HG03025 (cell line): ENCODE measurements at regions not wholly inside any gene's neighbourhood (a gene's known extent, or its start where the extent isn't known, plus 50 kb on each side); places are given as distances from the start of the nearest gene placed in this dataset.
A peak's percentile ranks its signal among the peaks of the same experiment; 100 is the strongest.

Source experiments
- ATAC-seq: cut with Tn5 transposase; IDR thresholded peaks from one replicate; pipeline ENCODE4 v1.9.1; 2021; ENCODE audit warnings: mild to moderate bottlenecking, moderate library complexity; ENCODE audit not compliant: unreplicated experiment, low FRiP score

DNA sequence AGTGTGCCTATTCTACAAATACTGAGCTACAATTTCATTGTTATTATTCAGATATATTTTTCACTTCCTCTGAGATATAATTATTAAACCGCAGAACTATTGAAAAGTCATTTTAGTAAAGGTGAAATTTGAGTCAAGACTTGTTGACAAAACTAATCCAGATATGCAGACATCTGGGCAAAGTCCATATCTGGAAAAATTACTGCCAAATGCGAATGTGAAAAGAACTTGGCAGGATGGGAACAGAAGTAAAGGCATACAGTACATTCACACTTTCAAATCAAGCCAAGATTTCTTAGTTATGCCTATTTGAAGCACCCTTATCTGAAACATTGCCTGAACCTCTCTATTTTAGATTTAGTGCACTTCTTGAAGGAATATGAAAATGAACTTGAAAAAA lies 923.6 kb downstream of the CCDC85A start:
- ATAC-seq = no peak

DNA sequence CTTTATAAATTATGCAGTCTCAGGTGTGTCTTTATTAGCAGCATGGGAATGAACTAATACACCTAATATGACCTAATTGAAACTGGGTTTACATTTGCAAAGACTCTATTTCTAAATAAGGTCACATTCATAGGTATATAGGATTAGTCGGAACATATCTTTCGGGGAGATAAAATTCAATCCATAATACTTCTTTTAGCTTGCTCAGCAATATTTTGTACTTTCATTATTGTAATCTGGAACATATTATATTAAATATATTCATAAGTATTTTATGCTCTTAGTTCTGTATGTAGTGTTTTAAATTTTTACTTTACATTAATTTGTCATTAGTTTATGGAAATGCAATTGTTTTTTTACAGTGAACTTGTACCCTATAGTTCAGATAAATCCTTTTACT lies 927.7 kb downstream of the CCDC85A start:
- ATAC-seq = no peak

DNA sequence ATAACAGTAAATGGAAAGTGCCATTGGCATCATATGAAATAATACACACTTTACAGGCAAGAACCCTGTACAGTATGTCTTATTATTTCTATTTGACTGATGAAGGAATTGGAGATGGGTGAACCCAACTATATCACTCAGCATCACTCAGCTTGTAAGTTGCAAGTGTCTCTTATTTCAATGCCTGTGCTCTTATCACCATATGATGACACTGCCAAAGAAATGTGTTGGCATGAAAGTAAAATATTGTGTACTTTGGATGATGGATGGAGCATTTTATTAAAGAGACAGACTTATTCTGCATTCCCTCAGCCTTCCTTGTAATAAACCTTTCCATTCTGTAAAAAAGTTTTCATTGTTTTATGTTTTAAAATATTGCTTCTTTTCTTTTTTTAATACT lies 927.5 kb upstream of the VRK2 start:
- no peak for ATAC-seq

DNA sequence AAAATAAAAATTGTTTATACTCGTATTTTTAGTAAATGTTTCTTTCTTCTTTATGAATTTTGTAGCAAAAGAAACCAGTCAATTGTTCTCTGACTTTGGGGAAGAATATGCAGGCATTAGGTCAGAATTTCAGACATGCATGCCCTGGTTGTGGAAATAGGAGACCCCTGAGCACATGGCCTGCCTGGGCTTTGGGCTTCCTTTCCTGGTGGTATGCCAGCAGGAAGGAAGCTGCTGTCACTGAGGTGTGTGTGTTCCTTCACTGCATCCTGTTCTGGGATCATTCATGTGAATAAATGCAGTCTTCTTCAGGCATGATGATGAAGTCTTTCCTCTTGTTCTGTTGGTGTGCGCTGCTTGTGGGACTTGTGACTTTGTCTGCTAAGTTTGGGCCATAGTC lies 920.2 kb upstream of the VRK2 start:
- no peak for ATAC-seq

DNA sequence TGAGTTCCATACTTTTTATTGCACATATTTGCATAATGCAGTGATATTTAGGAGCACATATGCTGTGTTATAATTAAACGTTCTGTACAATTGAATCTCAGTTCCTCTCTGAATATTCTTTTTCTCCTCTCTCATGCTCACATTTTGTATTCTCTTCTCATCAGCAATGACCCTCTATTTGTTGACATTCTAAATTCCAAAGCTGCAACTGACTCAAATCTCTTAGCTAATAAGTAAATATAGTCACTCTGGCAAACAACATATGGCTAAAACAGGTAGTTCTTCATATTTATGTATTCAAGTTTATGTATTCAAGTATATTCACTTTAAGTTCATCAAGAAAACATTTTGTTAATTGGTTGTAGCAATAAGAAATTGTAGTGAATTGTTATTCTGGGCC lies 907.4 kb upstream of the VRK2 start:
- ATAC-seq = no peak

DNA sequence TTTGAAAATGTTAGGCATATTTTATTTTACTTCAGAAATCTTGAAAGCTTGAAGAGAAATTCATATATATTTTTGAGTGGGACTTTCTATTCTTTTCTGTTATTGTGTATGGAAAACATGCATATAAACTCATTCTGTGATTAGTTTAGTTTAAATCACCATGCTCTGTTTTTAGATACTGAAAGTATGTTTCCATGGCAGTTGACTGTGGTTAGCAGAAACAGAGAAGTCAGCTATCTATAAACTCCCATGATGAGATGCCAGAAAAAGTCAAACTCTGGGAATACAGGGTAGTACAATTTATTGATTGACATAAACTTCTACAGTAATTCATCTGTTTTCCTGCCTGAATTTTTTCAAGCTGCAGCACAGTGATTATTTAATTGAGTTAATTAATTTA lies 905.3 kb upstream of the VRK2 start:
- peak; percentile 65 for ATAC-seq

DNA sequence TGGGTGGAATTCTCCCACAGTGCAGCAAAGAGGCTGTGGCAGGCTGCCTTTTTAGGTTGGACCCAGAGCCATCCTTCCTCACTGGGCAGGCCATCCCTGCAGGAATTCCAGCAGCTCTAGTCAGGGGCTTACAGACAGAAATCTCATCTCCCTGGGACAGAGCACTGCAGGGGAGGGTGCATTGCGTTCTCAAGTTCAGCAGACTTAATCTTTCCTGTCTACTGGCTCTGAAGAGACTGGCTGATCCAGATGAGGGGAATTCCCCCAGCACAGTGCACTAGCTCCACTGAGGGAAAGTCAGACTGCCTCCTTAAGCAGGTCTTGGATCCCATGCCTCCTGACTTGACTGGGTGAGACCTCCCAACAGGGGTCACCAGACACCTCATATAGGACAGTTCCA lies 899.7 kb upstream of the VRK2 start:
- peak; percentile 33 for ATAC-seq

DNA sequence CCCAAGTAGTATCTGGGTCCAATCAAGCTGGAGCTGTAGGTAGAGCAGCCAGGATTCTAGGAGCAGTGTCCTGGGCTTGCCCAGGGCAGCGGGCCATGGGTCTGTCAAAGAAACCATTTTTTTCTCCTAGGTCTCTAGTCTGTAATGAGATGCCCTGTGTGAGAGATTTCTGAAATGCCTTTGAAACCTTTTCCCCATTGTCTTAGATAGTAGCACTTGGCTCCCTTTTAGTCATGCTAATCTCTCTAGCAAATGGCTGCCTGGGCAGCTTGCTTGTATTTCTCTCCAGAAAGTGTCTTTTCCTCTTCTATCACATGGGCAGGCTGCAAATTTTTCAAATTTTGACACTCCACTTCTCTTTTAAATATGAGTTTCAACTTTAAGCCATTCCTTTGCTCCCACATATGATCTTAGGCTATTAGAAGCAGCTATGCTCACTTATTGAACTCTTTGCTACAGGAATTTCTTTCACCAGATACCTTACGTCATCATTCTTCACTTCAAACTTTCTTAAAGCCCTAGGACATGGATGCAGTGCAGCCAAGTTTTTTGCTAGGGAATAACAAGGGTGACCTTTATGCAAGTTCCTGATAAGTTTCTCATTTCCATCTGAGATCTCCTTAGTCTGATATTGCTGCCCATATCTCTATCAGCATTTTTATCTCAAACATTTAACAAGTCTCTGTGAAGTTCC lies 890.2 kb upstream of the VRK2 start:
- no peak for ATAC-seq

DNA sequence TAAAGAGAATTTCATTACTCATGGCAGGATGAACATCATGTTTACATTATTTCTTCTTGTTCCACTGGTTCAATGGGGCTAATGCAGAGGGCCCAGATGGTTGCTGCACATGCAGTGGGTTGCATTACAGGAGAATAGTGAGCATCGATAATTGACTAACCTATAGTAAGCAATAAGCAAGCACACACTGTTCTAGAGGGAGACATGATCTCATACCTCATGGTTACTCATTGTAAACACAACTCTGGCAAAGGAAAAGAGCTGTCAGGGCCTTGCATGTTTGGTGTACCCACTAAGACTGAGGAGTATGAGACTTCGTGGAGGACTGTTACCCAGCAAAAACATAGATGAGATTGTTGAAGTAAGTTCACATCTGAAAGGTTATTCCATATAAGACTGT lies 885.6 kb upstream of the VRK2 start:
- no peak for ATAC-seq

DNA sequence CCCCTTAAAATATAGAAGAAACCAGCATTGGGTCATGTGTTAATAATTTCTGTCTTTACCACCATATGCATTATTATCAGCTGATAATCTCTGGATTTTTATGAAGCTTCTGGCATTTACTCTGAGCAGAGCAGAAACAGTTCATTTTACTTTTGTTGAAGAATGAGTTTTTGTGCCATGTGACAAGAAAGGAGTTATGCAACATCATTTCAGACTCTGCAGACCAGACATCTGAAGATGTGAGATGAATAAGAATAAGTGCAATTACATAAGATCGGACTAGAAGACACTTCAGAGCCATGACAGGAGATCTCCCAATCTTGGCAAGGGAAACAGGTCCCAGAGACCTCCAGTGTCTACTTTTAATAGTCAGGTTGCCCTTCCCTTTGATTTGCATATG lies 869.4 kb upstream of the VRK2 start:
- no peak for ATAC-seq

DNA sequence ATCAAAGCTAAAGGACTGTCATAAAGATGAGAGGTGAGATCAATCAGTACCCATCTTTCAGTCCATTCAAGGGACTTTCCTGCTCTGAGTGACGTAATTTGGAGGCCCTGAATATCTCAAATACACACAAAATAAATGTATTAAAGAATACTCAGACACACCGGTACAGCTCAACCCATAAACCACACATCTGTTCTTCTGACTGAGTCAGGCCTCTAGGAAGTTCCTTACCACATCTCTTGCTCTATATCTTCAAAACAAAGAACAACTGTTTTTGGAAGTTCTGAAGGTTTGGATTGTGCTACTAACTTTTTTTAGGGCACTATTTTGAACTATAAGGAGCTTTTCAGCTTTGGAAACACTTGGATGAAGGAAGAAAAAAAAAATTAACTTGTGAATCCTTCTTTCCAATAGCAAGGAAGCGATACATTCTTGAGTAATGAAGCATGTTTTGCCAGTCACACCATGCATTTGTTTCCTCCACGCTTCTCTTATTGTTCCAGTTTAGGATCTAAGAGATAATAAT lies 866.5 kb upstream of the VRK2 start:
- no peak for ATAC-seq

DNA sequence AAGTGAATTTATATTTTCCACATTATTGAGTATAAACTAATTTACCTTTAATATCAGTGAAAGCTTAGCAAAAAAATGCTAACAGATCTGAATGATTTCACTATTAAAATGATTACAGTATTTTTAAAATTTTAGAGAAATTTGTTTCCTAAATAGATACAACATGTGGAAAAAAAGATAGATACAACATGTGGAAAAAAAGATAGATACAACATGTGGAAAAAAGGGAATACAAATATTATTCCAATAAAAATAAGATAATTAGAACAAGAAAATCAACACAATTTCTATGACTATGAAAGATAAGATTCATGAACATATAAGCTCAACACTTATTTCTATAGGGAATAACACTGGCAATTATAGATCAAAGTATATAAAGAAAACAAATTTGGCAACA lies 865.9 kb upstream of the VRK2 start:
- ATAC-seq = no peak

DNA sequence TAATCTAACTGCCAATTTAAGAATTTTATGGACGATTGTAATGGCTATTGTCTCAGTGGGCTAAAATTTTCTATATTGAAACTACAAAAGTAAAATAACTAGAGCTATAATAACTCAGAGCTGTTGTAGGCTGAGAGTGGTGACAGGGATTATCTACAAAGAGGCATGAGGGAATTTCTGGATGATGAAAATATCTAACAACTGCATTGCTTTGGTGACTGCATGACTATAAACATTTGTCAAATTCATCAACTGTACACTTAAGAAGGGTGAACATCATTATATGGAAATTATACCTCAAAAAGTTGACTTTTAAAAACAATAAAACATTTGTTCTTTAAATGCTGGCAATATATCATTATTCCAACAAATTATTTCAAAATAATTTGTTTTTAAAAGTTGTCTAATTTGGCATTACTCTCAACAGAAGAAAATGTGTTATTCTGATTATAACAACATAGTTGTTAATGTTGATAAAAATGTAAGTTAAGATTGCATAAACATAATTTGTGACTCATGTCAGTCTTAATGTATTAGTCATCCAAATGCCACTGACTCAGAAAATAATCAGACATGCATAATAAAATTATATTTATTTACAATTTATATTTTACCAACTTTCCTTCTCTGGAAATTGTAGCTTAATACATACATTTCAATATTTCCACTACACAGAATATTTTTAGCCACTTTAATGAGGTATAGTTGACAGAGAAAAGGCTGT lies 865.1 kb upstream of the VRK2 start:
- no peak for ATAC-seq

DNA sequence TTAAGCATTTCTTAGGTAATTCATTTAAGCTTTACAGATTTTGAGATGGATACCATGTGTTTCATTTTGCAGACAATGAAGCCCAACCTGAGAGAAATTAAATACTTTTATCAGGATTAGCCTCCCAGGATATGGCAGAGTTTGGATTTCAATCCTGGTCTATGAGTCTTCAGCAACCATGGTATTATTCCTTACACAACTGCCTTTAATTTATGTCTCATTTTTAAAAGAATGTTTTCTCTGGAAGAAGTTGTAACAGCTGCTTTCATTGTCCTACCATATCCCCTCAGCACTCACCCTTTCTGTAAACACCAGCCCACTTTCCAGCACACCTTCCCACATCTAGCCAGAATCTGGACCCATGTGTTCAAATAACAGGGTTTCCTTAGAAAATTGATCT lies 863.7 kb upstream of the VRK2 start:
- no peak for ATAC-seq

DNA sequence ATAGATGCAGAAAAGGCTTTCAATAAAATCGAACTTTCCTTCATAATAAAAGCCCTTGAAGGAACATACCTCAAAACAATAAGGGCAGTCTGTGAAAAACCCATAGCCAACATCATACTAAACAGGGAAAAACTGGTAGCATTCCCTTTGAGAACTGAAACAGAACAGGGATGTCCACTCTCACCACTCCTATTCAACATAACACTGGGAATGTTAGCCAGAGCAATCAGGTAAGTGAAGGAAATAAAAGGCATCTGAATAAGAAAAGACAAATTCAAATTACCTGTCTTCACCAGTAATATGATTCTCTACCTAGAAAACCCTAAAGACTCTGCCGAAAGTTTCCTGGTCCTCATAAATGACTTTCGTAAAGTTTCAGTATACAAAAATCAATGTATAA lies 861.0 kb upstream of the VRK2 start:
- no peak for ATAC-seq

DNA sequence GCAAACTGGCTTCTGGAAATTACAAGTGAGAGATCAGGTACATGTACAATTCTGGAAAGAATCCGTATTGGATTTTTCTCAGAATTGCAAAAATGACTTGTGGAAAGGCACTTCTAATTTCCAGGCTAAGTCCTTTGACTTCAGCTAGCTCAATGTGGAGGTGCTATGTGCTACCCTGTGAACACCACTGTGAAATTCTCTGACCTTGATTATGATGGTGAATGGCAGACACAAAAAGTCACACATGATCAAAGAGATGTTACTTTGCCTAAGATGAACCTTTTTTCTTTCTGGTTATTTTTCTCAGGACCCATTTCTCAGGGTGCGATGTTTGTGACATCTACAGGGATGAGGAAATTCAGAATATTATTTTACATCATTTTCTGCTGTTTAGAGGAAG lies 856.6 kb upstream of the VRK2 start:
- ATAC-seq = no peak

DNA sequence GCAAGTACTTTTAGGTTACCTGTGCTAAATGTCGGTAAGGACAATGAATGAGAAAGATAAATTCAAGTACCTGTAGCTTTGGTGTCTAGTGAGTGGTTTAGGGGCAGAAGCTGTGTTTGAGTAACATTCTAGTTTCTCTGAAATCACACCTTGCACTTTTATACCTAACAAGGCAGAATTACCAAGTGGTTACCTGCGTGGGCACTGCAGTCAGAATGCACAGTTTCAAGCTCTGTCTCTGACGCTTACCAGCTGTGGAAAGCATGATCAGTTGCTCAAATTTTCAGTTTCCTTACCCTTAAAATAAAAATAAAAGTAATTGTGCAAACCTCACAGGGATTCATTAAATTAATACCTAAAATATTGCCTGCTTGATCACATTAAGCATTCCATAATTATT lies 846.9 kb upstream of the VRK2 start:
- peak; percentile 61 for ATAC-seq

DNA sequence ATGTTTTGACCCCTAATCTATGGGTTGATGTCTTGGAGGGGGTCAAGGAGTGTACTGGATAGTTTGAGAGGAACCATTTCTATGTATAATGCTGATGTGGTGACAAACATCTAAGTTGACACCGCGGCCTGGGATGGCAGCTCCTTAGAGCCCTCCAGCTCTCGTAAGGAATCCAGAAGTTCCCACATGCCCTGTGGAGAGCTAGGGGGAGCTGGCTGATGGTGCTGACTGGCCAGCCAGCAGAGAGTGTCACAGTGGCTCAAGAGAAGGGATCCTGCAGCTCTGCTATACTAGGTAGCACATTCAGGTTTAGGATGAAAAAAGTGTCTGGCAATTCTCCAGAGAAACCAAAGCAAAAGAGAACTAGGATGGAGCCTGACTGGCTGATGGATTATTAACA lies 842.2 kb upstream of the VRK2 start:
- ATAC-seq = no peak

DNA sequence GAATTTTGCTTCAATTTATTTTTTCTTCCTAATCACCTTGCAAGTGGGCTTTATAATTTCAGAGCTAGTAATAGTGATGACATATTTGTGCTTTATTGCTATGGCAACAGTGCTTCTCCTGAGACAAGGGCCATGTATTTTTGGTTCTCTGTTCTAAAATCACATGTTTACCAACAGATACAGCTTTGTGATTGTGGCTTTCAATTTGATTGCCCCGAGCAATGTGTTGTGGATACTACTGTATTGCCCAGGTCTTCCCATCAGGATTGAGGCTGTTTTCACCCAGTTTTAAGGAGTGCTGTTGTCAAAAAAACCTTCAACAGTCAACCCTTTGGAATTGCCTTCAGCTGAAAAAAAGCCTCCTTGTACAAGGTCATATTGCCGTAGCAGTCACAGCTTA lies 841.4 kb upstream of the VRK2 start:
- ATAC-seq = no peak

DNA sequence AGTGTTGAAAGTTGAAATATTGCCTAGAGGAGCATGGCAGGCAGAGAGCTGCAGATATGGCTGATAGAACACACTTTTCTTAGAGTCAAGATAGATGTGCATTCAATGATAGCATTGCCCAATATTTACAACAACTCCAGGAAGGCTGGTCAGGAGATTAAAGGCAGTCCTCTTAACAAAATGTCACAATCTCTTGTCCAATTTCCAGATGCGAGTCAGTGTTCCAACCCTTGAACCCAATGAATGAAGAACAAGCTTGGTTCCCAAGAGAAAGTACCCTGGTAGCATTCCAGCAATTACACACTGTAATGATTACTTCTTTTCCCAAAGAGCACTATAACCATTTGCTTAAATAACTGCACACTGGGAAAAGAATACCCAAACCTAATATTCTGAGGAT lies 839.4 kb upstream of the VRK2 start:
- ATAC-seq = no peak

DNA sequence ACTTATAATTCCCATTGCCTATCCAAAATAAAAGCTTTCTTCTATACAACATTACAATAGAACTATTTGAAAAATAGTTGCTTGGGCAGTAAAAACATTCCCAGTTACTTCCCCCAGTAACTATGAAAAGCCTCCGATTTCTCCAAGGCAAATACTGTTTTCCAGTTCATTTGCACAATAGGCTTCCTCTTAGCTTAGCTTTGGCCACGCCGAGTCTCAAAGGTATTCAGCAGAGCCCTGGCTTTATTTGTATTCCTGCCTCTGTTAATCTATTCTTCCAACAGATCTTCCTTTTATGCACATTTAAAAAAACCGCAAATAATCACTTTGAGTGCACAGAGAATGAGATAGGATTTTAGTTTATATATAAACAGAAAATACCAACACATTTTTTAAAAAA lies 836.8 kb upstream of the VRK2 start:
- ATAC-seq = no peak

DNA sequence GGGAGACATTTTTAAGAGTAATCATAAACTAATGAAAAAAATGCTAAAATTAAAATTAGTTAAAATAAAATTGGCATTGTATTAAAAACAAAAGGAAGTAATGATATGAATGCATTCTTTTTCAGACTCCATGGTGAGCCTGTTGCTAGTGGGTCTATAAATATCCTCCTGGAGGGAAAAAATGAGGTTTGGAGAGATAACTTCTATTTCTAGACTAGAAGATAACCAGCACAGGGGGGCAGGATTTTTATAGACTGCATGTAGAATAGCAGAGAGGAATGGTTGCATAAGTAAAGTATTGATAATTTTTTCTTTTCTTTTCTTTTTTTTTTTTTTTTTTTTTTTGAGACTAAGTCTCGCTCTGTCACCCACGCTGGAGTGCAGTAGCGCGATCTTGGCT lies 835.8 kb upstream of the VRK2 start:
- no peak for ATAC-seq
